ENCODE measurements at regions not wholly inside any gene's neighbourhood (a gene's known extent, or its start where the extent isn't known, plus 50 kb on each side); places are given as distances from the start of the nearest gene placed in this dataset.
"Not testable (repeated sequence)": the region's sequence is repeated elsewhere in the genome, so short reads cannot be mapped to it uniquely, and the experiment has no call there.

DNA sequence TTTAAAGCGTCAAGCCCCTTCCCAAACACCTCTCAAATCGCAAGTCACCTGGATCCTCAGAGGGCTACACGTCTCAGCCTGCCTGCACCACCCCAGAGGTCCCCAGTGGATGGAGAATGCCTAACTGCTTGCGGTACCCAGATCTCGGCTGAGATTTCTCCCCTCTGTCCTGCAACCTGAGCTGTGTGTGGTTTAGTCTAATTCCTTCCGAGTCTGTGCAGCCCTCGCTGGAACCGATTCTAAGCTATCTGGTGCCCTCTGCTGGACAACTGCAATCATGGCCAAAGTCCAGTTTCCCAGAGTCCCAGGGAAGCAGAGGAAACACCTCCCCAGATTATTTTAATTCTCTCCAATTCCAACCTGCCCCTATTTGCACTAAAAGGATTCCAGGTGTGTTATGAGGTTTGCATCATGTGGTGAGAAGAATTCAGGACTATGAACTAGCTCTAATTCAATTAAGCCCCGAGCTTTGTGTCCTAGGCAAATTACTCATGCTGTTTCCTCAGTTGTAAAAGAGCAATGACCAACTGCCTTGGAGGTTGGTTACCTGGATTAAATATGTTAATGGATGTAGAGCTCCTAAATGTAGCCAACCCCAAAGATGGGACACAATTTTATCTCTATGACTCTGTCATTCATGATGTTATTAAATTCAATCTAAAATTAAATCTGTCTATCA lies 276.1 kb upstream of the NCKAP5 start:
- DNase-seq = peak; percentile 54

DNA sequence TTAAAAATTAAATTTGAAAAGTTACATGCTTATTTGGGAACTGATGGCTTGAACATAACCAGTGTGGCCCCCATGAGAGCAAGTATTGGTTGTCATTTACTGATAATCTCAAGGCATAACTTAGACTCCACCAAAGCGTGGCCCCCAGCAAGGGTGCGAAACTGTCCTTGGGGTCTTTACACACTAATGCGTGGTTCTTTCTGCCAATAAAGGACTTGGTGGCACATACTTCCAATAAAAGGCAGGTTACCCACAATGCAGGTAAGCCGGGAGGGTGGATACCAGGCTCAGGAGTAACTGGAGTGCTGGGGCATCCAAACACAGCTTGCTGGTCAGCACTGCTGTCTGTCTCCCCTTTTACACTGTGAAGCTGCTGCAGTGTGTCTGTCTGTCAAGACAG lies 278.2 kb upstream of the NCKAP5 start:
- DNase-seq = no peak

DNA sequence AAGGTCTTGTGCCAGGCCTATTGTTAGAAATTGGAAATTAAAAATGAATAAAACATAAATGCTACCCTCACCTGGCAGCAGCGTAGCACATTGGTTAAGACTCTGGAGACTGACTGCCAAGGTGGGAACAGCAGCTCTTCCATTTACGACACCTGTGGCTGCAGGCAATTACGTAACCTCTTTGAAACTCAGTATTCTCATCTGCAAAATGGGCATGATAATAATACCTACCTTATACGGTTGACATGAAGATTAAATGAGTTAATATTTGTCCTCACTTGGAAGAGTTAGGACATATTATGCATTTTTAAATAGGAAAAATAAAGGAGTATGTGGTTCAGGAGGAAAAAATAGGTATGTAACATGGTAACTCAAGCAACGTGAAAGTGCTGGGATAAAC lies 279.3 kb upstream of the NCKAP5 start:
- no peak for DNase-seq

DNA sequence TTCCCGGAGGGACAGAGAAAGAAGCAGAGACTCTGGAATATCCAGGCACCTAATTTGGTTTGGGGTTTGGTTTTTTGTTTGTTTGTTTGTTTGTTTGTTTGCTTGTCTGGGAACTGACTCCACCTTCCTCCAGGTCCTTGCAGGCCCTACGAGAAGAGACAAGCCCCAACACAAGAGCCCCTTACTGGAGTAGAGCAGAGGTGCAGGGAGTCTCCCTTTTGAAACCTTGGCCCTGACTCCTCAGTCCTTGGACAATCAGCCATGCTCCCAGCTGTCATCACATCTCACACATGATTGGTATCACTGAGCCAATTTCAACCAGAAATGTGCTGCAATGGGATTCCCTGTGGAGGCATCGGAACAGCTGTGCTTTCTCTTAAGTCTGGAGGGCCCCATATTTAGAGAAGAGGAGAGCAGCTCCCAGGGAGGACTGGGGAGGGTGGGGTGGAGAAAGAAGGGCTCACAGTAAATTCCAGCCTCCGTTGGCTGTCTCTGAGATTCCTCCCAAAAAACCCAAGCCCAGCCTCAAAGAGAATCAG lies 279.9 kb upstream of the NCKAP5 start:
- DNase-seq = no peak

DNA sequence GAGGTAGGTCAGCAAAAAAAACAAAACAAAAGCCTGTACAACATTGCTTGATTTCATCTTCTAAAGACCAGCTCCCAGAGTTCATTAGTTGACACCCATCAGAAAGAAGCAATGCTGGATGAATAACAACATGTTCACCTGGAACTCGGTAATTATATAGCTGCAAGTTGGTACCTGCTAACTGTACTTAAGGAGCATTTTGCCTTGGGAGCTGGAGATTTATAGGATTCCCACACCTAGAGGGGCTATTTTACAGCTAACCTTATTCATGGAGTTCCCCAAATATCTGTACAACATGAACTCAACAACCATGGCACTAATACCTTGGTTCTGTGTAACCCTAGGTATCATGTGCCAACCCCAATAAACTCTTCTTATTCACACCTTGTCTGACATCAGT lies 281.1 kb upstream of the NCKAP5 start:
- DNase-seq = no peak

DNA sequence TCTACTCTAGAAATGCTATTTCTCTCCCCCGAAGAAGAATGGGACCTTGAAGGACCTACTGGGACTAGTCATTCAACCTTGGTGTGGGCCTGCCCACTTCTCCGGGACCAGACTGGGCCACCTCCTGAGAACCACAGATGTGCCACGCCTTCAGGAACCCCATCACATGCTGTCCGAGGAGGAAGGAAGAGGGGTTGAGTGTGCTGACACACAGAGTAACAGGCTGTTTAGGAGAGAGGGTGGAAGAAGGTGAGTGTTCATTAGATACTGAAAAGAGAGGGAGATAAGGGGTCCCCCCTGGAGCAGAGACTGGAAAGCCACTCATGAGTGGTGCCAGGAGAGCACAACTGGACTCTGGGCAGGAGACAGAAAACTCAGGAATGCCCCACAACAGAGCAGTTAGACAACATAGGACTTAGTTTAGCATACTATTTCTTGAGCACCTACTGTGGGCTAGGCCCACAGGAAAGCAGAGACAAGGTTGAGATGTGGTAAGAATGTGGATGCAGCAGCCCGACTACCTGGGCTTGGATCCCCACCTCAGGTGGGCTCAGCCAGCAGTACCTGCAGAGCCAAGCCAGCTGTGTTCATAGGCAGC lies 286.4 kb upstream of the NCKAP5 start:
- no peak for DNase-seq

DNA sequence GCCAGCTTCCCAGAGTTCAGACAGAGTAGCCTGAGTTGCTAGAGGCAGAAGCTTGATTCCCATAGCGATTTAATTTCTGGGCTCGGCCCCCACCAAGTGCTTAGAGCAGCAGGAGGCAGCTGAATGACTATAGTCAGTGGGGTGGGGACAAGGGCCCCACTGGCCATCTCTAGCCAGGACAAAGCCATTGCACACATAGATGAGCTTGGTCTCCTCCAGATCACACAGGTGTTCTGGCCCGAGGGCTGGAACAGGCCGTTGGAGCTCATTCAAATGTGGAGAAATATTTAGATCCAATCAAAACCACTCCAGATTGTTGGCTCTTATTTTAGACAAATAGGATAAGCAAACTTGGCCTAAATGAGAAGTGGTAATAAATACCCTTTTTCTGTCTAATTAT lies 287.3 kb upstream of the NCKAP5 start:
- DNase-seq = no peak

DNA sequence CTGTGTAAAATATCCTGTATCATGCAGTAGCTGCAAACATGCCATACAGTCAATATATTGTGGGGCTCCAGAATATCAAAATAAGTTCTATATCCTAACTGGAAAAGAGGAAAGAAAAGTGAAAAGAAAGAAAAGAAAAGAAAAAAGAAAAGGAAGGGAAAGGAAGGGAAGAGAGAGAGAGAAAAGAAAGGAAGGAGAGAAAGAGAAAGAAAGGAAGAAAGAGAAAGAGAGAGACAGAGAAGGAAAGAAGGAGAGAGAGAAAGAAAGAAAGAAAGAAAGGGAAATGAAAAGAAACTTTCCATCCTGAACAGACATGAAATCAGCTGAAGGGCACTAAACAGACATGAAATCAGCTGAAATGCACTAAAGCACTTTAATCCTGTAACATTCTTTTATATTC lies 288.4 kb upstream of the NCKAP5 start:
- DNase-seq = no peak

DNA sequence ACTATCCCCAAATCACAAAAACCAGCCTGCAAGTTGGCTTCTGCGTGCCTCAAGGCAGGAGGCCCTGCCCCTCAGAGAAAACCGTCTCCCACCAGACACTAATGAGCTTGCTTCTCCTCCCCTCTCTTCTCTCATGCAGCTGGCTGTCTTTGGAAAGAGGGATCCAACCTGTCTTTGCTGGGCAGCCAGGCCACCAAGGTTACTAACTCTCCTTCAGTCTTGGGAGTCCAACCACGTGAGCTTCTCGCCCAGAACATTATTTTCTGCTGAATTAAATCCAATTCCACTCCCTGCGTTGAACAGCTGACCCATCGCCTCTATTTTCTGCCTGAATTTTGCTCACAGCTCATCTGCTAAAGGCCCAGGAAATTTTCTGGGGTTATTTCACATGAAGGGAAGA lies 291.3 kb upstream of the NCKAP5 start:
- no peak for DNase-seq

DNA sequence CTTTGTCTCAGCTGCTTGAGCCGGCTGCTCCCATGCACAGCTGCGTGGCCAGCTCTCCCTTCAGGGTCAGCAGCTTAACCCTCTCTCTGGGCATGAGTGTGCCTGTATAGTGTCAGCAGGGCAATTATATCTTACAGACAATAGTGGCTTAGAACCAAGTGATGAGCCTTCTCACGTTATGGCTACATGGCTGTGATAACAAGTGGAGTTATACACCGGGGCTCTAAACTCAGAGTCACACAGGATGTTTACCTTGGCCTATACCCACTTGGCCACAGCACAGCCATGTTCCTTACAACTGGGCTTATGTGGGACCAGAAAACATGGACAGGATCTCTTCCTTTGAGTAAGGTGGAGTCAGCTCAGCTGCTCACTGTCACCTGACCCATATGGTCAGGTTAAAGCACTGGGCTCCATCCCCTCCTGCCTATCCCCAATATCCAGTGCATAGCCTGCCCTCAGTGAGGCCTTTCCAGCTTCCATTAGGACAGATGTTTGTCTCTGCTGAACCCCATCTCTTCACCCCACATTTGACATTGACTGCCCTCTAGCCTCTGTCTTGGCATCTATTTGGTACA lies 294.2 kb upstream of the NCKAP5 start:
- DNase-seq = no peak

DNA sequence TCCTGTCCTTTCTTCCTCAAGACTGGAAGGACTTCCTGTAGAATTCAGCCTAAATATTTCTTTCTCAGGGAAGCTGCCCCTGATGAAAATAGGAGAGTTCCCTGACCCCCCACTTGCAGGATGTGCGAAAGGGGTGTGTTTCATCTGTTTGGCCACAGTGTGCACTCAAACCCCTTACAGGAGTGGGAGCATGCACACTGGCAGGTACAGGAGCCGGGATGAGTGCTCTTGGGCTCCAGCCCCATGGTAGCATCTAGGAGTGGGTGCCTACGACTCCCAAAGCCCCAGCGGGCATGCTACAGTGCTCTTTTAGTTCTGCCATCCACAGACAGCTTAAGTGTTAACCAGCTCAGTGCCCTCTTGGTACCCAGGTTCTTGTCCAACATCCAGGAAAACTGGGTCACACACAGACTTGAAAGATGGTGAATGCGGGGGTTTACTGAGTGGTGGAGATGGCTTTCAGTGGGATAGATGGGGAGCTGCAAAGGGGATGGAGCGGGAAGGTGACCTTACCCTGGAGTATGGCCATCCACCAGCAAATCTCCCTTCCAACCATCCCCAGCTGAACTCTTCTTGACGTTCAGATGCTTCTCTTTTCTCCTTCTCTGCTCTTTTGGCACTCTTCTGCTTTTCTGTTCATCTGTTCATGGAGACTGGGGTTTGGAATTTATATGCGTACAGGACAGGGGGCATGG lies 295.0 kb upstream of the NCKAP5 start:
- DNase-seq = no peak

DNA sequence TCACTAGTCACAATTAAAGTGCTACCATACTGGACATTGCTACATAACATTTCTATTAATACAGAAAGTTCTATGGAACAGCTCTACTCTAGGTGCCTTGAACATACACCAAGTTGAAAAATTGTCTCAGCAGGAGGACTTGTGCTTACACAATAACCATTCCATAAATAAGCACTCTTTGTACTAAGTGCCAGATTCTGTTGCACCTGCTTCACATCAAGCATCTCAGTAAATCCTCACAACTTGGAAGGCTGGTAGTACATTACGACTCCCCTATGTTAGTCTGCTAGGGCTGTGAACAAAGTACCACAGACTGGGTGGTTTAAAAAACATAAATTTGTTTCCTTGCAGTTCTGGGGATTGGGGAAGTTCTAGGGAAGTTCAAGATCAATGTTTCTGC lies 296.9 kb upstream of the NCKAP5 start:
- no peak for DNase-seq

DNA sequence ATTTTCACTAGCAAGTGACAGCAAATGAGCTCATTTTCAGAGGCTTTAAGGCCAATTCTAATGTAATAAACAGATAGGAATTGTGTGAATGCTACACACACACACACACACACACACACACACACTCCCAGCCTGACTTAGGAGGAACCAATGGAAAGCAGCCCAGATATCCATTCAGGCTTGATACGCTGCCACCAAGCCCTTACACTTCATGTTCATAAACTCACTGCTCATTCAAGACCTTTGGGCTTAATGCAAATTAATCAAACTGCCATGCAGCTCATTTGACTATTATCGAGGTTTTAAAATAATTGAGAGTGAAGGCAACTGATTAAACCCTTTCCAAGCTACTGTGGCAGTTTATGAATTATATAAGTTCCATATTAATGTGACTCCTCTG lies 298.9 kb upstream of the NCKAP5 start:
- no peak for DNase-seq

DNA sequence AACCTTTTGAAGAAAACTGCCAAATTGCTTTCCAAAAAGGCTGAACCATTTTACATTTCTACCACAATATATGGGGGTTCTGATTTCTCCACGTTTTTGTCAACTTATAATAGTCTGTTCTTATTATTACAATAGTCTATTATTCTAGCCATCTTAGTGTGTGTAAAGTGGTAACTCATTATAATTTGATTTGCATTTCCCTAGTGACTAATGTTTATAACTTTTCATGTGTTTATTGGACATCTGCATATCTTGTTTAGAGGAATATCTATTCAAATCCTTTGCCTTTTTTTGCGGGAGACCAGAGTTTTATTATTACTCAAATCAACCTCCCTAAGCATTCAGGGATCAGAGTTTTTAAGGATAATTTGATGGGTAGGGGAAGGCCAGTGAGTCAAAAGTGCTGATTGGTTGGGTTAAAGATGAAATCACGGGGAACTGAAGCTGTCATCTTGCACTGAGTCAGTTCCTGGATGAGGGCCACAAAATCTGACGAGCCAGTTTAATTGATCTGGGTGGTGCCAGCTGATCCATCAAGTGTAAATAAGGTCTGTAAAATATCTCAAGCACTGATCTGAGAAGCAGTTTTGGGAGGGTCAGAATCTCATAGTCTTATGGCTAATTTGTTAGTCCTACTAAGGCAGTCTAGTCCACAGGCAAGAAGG lies 303.4 kb upstream of the NCKAP5 start:
- DNase-seq = no peak

DNA sequence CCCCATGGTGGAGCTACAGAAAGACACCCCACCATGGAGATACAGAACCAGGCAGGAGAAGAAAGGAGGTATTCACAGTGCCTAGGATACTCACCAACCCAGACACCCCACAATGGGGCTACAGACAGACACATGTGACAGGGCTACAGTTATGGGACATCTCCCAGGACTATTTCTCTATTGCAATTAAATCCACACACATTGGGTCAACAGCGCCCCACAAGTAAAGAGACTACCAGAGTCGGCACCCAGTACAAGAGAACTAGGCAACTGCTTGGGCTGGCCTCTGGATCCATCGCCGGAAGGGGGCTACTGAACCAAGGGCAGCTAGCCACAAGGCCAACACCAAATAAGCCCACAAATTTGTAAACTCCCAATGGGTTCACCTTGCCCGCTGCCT lies 310.1 kb upstream of the NCKAP5 start:
- DNase-seq = no peak

DNA sequence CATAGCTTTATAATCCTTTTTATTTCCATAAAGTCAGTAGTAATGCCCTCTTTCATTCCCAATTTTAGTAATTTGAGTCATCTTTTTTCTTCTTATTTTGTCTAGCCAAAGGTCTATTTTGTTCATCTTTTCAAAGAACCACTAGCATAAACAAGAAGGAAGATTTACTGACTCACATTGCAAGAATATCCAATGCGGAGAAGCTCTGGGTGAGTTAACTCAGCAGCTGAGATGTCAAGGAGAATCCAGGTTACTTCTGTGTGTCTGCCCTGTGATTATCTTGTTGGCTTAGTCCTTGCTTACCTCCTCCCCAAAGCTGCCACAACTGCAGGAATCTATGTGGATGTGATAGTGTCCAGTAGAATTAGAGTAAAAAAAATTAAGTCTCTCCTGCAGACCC lies 311.4 kb upstream of the NCKAP5 start:
- DNase-seq = no peak

DNA sequence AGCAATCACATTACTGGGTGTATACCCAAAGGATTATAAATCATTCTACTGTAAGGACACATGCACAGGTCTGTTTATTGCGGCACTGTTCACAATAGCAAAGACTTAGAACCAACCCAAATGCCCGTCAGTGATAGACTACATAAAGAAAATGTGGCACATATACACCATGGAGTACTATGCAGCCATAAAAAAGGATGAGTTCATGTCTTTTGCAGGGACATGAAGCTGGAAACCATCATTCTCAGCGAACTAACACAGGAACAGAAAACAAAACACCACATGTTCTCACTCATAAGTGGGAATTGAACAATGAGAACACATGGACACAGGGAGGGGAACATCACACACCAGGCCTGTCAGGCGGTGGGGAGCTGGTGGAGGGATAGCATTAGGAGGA lies 313.9 kb upstream of the NCKAP5 start:
- not testable (repeated sequence) for DNase-seq

DNA sequence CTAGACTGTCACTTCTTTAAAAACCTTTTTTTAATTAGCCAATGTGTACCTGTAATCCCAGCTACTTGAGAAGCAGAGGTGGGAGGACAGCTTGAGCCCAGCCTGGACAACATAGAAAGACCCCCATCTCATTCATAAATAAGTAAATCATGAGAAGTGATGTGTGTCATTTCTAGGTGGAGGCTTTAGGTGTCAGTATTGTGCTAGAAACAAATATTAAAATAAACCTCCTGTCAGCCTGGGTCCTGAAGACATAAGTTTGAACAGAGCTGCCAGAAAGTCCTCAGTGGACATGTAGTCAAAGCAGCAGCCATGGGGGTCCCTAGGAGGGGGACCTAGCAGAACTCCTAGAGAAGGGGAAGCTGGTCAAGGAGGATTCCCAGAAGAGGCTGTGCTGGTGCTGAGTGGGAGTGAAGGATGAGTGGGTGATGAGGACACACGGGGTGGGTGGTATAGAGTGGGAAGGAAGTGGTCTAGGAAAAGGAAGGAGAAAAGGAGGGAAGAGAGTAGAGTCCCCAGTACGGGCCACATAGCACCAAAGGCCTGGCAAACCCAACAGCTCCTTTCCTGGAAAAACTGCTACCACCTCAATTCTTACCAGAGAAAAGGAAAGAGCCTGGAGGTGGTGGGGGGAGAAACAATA lies 316.6 kb upstream of the NCKAP5 start:
- DNase-seq = peak; percentile 18

DNA sequence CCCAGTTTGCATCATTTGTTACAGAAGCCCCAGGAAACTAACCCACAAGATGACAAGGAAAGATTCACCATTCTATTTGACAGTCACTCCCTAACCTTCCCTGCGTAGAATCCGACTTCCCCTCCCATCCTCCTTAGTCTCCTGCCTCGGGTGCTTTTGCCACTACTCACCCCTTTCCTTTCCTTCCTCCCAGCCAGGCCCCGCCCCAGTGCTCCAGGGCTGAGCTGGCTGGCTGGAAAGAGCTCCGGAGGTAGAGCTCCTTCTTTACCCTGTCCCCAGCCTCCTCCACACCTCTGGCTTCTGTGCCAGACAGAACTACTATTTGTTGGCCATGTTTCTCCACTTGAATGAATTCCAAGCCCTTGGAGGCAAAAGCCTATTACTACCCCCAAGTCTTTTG lies 317.6 kb upstream of the NCKAP5 start:
- no peak for DNase-seq

DNA sequence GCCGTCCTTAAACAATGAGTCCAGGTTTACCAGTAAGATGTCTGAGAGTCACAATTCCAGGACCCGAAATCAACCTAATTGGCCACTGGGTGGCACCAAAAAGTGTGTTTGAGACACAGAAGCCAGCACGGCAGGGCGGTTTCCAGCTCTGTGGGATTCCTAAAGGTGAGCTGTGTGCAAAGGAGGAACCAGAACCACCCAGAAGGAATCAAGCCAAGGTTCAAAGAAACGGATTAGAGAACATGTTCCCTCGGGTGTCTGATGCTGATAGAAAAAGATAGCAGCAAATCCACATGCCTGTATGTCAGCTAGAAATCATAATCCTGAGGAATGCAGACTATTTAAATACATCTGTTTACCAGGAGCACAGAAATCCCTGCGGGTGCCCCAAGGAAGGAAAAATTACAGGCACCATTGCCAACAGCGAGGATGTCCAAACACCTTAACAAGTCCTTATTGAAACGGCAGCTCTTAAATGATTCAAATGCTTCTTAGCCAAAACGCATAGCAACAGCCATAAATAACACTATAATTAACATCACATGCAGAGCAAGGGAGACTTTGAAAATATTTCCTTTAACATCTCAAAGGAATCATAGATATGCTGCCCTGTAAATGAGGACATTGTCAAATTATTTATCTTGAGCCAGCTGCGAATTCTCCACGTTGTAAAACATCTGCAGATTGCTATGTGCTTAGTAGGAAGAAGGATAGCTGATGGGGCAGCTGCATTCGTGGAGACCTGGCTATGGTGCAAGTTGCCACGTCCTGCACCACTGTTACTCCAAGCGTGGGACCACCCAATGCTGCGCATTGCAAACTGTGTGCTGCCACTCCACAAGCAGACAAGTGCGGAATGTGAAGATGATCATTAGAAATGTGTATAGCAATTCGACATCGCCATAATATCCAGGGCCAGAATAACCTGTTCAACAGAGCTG lies 318.7 kb upstream of the NCKAP5 start:
- peak; percentile 63 for DNase-seq

DNA sequence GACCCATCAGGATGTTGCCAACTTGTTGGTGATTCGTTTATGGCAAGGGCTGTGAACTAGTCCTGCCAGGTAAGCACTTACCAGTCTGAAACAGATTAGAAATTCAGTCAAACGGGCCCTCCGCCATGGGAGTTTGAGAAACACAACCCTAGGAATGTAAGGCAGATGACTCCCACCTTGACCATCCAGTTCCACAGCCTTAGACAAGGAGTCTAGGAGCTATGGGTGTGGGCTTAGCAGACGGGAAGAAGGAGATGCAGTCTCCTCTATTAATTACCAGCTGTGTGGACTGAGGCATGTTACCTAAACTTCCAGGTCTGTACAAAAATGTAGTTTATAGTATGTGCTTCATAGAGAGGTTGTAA lies 319.4 kb upstream of the NCKAP5 start:
- no peak for DNase-seq

DNA sequence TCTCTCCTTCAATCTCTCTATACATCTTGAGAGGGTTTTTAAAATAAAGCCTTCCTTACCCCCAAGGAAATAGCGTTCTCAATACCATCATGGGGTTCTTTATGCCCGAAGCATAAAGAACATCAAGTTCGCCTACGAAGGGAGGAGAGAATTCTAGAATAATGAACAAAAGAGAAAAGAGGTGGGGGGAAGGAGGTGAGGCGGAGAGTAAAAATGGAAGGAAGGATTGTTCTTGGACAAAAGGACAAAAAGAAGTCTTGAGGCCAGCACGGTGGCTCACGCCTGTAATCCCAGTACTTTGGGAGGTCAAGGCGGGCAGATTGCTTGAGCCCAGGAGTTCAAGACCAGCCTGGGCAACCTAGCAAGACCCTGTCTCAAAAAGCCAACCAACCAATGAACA lies 319.8 kb upstream of the NCKAP5 start:
- no peak for DNase-seq

Measured in DMS53 (cell line).